Omental fat pad (tissue), 3 donors: ENCODE measurements at regions not wholly inside any gene's neighbourhood (a gene's known extent, or its start where the extent isn't known, plus 50 kb on each side); places are given as distances from the start of the nearest gene placed in this dataset.

Experiments
- ATAC-seq: fragments of 150-250 bp; one replicate; pipeline ENCODE4 v1.9.1; 2016; ENCODE audit warnings: mild to moderate bottlenecking, moderate library complexity; ENCODE audit not compliant: low FRiP score
- DNase-seq: peaks from one replicate; pipeline ENCODE4 v3.0.0-alpha.2; 2019; ENCODE audit warnings: low spot score
- CTCF ChIP-seq, 3 donors: fragments of 450-650 bp; IDR thresholded peaks; one replicate each; pipeline ENCODE4 v1.5.1; 2016 to 2017; ENCODE audit warnings: antibody characterized with exemption in 3 of 3, mild to moderate bottlenecking in 3 of 3, moderate library complexity in 2 of 3

- no peak for DNase-seq
- no peak for TF ChIP-seq CTCF (IDR thresholded peaks at IDR 0.05)
- ATAC-seq = no peak
Observed at GRCh38 chr4:174418640-174419212, 103.6 kb downstream of the HPGD start.

- ATAC-seq = no peak
- no peak for TF ChIP-seq CTCF (IDR thresholded peaks at IDR 0.05)
- DNase-seq = no peak
Observed at GRCh38 chr4:174408841-174409552, 113.3 kb downstream of the HPGD start.

- ATAC-seq (no peak), DNase-seq (no peak)
- no peak for TF ChIP-seq CTCF (IDR thresholded peaks at IDR 0.05)
Observed at GRCh38 chr4:174406383-174406782, 115.9 kb downstream of the HPGD start.

GRCh38 chr4:174405923-174406322, 116.4 kb downstream of the HPGD start:
- TF ChIP-seq CTCF (IDR thresholded peaks at IDR 0.05) = no peak
- ATAC-seq (no peak), DNase-seq (no peak)

- no peak for TF ChIP-seq CTCF (IDR thresholded peaks at IDR 0.05)
- no peak for DNase-seq
- ATAC-seq = no peak
Observed at GRCh38 chr4:174404677-174405076, 117.6 kb downstream of the HPGD start.

- TF ChIP-seq CTCF (IDR thresholded peaks at IDR 0.05) = no peak
- DNase-seq (no peak), ATAC-seq (no peak)
Observed at GRCh38 chr4:174403177-174403543, 119.1 kb downstream of the HPGD start.
